Neural cell (in vitro differentiated cells): ENCODE measurements at regions not wholly inside any gene's neighbourhood (a gene's known extent, or its start where the extent isn't known, plus 50 kb on each side); places are given as distances from the start of the nearest gene placed in this dataset.

ENCODE experiments used
- CTCF ChIP-seq: fragments of 450-650 bp; IDR thresholded peaks from 2 replicates; pipeline ENCODE4 v1.5.1; 2014; ENCODE audit warnings: antibody characterized with exemption, mild to moderate bottlenecking, moderate library complexity; ENCODE audit not compliant: poor library complexity, severe bottlenecking
- EZH2 ChIP-seq: fragments of 200-600, 300-800 bp; shearing (Covaris generic), sonication (generic); IDR thresholded peaks from 2 replicates; pipeline ENCODE4 v1.6.1; 2014; ENCODE audit warnings: antibody characterized with exemption, low read length, borderline replicate concordance, mild to moderate bottlenecking; ENCODE audit not compliant: insufficient read depth, poor library complexity, severe bottlenecking
- RAD21 ChIP-seq: fragments of 450-650 bp; conservative IDR thresholded peaks from 2 replicates; pipeline ENCODE4 v1.6.1; 2014; ENCODE audit warnings: antibody characterized with exemption, mild to moderate bottlenecking, moderate library complexity

- TF ChIP-seq CTCF (no peak), RAD21 (no peak), EZH2 (no peak)
Observed at GRCh38 chrX:997631-998137, 214.8 kb downstream of the CRLF2 start.
